ENCODE measurements at regions not wholly inside any gene's neighbourhood (a gene's known extent, or its start where the extent isn't known, plus 50 kb on each side); places are given as distances from the start of the nearest gene placed in this dataset.

DNA sequence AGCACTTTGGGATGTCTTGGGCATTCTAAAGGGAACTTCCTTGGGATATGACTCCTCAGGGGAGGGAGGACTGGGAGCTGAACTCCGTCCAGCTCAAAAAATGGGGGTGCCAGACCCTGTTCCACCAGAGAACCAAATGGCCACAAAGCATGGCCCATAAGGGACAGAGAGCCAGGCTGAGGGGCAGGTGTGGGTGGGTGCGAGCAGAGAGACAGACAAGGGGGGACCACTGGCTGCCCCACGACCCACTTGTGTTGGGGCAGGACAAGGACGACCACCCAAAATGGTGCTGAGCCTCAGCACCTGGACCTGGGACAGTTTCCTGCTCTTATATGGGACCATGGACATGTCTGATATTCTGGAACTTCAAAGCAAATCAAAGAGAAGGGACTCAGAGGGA, 148.2 kb upstream of the MLN start:
- no peak for DNase-seq (ENCODE audit: low read depth in 2 of 2)
- H3K4me3 ChIP-seq (replicated peaks in 1 of 2; ENCODE audit: low read depth in 2 of 2, low read length in 2 of 2), result no peak overlapping the region
- TF ChIP-seq, protein P1, sequence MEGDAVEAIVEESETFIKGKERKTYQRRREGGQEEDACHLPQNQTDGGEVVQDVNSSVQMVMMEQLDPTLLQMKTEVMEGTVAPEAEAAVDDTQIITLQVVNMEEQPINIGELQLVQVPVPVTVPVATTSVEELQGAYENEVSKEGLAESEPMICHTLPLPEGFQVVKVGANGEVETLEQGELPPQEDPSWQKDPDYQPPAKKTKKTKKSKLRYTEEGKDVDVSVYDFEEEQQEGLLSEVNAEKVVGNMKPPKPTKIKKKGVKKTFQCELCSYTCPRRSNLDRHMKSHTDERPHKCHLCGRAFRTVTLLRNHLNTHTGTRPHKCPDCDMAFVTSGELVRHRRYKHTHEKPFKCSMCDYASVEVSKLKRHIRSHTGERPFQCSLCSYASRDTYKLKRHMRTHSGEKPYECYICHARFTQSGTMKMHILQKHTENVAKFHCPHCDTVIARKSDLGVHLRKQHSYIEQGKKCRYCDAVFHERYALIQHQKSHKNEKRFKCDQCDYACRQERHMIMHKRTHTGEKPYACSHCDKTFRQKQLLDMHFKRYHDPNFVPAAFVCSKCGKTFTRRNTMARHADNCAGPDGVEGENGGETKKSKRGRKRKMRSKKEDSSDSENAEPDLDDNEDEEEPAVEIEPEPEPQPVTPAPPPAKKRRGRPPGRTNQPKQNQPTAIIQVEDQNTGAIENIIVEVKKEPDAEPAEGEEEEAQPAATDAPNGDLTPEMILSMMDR (IDR thresholded peaks at IDR 0.05; ENCODE audit: low read depth, low read length), result no peak

DNA sequence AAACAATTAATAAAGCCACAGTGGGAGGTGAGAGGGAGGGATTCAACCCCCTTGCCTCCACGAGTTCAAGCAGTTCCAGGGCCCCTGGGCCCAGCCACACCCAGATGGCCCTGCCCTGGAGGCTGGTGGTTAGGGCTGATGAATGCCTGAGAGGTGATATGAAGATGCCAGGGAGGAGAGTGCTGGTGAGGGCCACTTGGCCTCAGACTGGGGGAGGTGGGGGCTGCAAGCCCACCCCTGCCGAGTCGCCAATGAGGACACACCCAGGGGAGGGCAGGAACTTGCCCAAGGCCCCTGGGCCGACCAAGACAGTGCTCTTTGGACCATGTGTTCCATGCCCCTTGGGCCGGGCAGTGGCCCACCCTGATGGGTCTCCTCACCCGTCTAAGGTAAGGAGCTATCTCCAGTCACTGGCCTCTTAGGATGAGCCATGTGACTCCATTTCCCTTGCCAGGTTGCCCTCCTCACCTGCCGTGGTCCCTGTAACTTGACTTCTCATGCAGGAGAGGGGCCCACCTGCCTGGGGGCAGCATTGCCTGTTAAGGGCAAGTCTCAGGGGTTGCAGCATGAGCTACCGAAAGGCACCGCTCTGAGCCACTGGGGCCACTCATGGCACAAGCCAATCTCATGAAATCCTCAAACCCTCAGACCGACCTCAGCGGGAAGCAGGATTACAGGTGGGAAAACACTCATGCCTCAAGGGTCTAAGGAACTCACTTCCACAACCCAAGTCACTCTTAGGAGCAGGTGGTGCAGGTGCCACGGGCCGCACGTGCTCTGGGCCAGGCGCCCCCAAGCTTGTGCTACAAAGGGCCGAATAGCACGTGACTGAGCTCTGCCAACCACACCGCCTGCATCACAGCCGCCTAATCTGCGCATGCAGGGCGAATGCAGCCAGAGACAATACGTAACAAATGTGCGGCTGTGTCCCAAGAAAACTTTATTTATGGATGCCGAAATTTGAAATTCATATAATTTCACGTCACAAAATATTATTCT, 147.4 kb upstream of the MLN start:
- TF ChIP-seq, protein P1 (IDR thresholded peaks at IDR 0.05; ENCODE audit: low read depth, low read length), result no peak
- no peak overlapping the region for H3K4me3 ChIP-seq (replicated peaks in 1 of 2; ENCODE audit: low read depth in 2 of 2, low read length in 2 of 2)
- DNase-seq (ENCODE audit: low read depth in 2 of 2), result no peak

DNA sequence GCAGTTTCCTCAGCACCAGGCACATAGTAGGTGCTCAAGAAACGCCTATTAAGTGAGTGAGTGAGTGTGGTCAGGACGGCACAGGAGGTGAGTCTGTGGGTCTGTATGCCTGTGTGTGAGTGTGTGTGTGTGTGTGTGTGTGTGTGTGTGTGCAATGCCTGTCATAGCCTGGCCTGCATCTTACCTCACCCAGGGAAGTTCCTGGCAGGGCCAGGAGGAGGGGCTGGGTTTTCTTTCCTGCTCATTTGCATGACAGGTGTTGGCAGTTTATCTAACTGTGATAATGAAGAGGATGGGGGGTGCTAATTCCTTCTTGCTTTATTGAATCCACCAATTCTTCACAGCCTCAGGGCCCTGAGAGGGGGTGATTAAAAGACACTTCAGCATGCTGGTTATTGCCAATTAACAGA, 146.7 kb upstream of the MLN start:
- no peak for DNase-seq (ENCODE audit: low read depth in 2 of 2)
- H3K4me3 ChIP-seq (replicated peaks in 1 of 2; ENCODE audit: low read depth in 2 of 2, low read length in 2 of 2), result no peak overlapping the region
- TF ChIP-seq, protein P1 (IDR thresholded peaks at IDR 0.05; ENCODE audit: low read depth, low read length), result no peak

DNA sequence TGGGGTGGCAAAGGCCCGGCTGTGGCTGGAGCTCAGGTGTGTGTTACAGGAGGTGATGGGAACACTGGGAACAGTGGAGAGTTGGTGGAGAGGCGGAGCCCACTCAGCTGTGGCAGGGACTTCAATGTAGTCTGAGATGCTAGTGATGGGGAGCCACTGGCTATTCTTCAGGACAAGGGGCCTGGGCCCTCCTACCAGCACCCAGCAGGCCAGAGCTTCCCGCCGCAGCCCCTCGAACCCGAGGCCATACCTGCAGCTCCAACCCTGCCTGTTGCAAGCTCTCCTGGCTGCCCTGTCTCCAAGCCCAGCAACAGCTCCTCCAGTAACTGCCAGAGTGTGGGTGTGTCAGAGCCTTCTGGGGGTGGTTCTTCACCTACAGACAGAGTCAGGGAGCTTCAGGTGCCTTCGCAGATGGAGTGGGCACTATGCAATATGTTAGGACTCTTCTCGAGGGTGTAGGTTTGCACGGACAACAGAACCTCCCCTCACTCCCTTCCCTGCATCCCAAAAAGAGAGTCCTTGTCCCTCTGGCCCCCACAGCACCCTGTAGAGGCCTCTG, 146.2 kb upstream of the MLN start:
- TF ChIP-seq, protein P1 (IDR thresholded peaks at IDR 0.05; ENCODE audit: low read depth, low read length), result no peak
- no peak overlapping the region for H3K4me3 ChIP-seq (replicated peaks in 1 of 2; ENCODE audit: low read depth in 2 of 2, low read length in 2 of 2)
- DNase-seq (ENCODE audit: low read depth in 2 of 2), result no peak

DNA sequence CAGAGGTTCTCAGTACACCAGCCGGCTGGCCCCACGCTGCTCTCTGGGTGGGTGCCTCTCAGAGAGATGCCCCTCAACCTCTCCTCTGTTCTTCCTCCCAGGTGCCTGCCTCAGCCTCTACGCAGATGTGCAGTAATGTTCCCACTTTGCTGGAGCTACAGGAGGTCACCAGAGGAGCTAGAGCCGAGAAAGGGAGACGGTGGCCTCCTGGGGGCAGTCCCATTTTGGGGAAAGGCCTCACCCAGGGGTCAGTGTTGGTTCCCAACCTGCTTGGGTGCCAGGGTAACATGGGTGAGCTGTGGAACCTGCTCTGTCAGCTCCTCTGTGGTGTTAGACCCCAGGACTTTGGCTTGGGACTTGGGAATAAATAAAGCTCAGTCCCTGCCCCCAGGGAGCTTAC, 145.3 kb upstream of the MLN start:
- no peak for DNase-seq (ENCODE audit: low read depth in 2 of 2)
- H3K4me3 ChIP-seq (replicated peaks in 1 of 2; ENCODE audit: low read depth in 2 of 2, low read length in 2 of 2), result no peak overlapping the region
- TF ChIP-seq, protein P1 (IDR thresholded peaks at IDR 0.05; ENCODE audit: low read depth, low read length), result no peak

DNA sequence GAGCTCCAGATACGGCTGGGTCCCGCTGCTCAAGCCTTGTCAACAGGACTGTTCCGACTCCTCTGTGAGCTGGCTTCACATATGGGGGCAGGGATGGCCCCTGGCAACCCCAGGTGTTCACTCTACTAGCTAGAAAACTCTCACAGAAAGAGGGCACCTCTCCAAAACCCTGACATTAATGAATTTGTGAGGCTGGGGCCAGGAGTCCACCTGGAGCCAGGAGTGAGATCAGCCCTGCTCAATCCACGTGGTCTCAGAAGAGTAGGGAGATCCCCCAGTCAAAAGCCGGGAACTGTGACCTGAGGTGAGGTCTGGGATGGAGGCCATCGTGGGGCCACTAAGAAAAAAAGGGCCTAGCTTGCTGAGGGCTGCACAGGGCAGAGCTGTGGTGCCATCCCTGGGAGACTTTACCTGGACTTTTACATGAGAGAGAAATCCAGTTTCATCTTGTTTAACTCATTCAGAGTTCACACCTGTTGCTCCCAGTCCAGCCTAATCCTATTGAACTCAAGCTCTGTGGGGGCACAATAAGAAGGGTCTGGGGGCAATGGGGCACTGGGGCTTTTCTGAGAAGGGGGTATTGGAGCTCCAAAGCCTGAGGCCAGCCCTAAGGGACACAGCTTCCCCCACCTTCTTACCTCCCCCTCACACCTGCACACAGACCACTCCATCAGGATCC, 144.3 kb upstream of the MLN start:
- no peak overlapping the region for H3K4me3 ChIP-seq (replicated peaks in 1 of 2; ENCODE audit: low read depth in 2 of 2, low read length in 2 of 2)
- no peak for DNase-seq (ENCODE audit: low read depth in 2 of 2)
- TF ChIP-seq, protein P1 (IDR thresholded peaks at IDR 0.05; ENCODE audit: low read depth, low read length), result no peak

Data from cardiac fibroblast (primary cell).